Bronchial epithelial cell (primary cell): ENCODE measurements at regions not wholly inside any gene's neighbourhood (a gene's known extent, or its start where the extent isn't known, plus 50 kb on each side); places are given as distances from the start of the nearest gene placed in this dataset.

Experiments used
- DNase-seq: peaks from one replicate; pipeline ENCODE4 v3.0.0-alpha.2; 2010; ENCODE audit warnings: low read depth
- FAIRE-seq: peaks from 2 replicates; lab custom pipeline; 2011; peaks lifted over from hg19 to GRCh38; lab: Jason Lieb, UNC
- H3K27me3 ChIP-seq: 2 replicates; pipeline ENCODE4 v1.5.1; 2011; ENCODE audit warnings: low read length; ENCODE audit not compliant: control insufficient read depth, insufficient read depth
- H3K36me3 ChIP-seq: 2 replicates; pipeline ENCODE4 v1.5.1; 2011; ENCODE audit warnings: low read length; ENCODE audit not compliant: control insufficient read depth, insufficient read depth
- H3K4me3 ChIP-seq: 2 replicates; pipeline ENCODE4 v1.5.1; 2011; ENCODE audit warnings: mild to moderate bottlenecking, low read depth, low read length, control low read depth
- CTCF ChIP-seq: IDR thresholded peaks from 2 replicates; pipeline ENCODE4 v1.5.1; 2011; ENCODE audit warnings: mild to moderate bottlenecking, moderate library complexity, low read length, control low read depth, inconsistent platforms; ENCODE audit not compliant: insufficient read depth, severe bottlenecking

- FAIRE-seq = no peak
- TF ChIP-seq CTCF = no peak
- no peaks in the 10 kb centered on the region for H3K27me3 ChIP-seq
- no peak for DNase-seq
- H3K4me3 ChIP-seq = no peak overlapping the region
- no peaks in the 10 kb centered on the region for H3K36me3 ChIP-seq
Observed at GRCh38 chr2:78175645-78176044, 653.5 kb upstream of the LRRTM4 start.

GRCh38 chr2:78201064-78201575 lies 678.9 kb upstream of the LRRTM4 start:
- DNase-seq = no peak
- H3K36me3 ChIP-seq = no peaks in the 10 kb centered on the region
- TF ChIP-seq CTCF = no peak
- no peaks in the 10 kb centered on the region for H3K27me3 ChIP-seq
- FAIRE-seq = no peak
- H3K4me3 ChIP-seq = no peak overlapping the region

GRCh38 chr2:78202366-78202765 lies 680.2 kb upstream of the LRRTM4 start:
- TF ChIP-seq CTCF = no peak
- FAIRE-seq (no peak), DNase-seq (no peak)
- no peak overlapping the region for H3K4me3 ChIP-seq
- H3K36me3 ChIP-seq = no peaks in the 10 kb centered on the region
- H3K27me3 ChIP-seq = no peaks in the 10 kb centered on the region

GRCh38 chr2:78202986-78203670 lies 681.0 kb upstream of the LRRTM4 start:
- no peak overlapping the region for H3K4me3 ChIP-seq
- no peaks in the 10 kb centered on the region for H3K36me3 ChIP-seq
- no peak for TF ChIP-seq CTCF
- DNase-seq (no peak), FAIRE-seq (no peak)
- no peaks in the 10 kb centered on the region for H3K27me3 ChIP-seq

- DNase-seq = no peak
- H3K27me3 ChIP-seq = no peaks in the 10 kb centered on the region
- H3K4me3 ChIP-seq = no peak overlapping the region
- TF ChIP-seq CTCF = no peak
- no peak for FAIRE-seq
- no peaks in the 10 kb centered on the region for H3K36me3 ChIP-seq
Observed at GRCh38 chr2:78218066-78218465, 695.9 kb upstream of the LRRTM4 start.

GRCh38 chr2:78237704-78238103 lies 715.5 kb upstream of the LRRTM4 start:
- Histone ChIP-seq H3K36me3 (no peaks in the 10 kb centered on the region), H3K4me3 (no peak overlapping the region), H3K27me3 (no peaks in the 10 kb centered on the region)
- no peak for TF ChIP-seq CTCF
- DNase-seq = no peak
- no peak for FAIRE-seq
